Endothelial cell of umbilical vein (primary cell): ENCODE measurements at regions not wholly inside any gene's neighbourhood (a gene's known extent, or its start where the extent isn't known, plus 50 kb on each side); places are given as distances from the start of the nearest gene placed in this dataset.

Source experiments
- BruUV-seq: library from RNA; stranded (reverse); fragments of 400-500 nt; replicated peaks from 2 replicates; lab custom pipeline; 2021; lab: Mats Ljungman, UMichigan
- CTCF ChIA-PET: fragments of 300-600, 350-600 bp; sonication (Branson Sonifier 250); formaldehyde crosslinking; loops from one replicate; lab custom pipeline; 2021; ENCODE audit warnings: antibody characterized with exemption, inconsistent platforms; lab: Charles Lee
- POLR2A ChIA-PET: fragments of 300-600, 350-600 bp; sonication (Branson Sonifier 250); formaldehyde crosslinking; loops from one replicate; lab custom pipeline; 2021; ENCODE audit warnings: antibody characterized with exemption, inconsistent platforms; lab: Charles Lee
- DNase-seq: peaks from one replicate; pipeline ENCODE4 v3.0.0-alpha.2; 2011; ENCODE audit warnings: low read depth, low spot score
- FAIRE-seq: peaks from 2 replicates; lab custom pipeline; 2011; peaks lifted over from hg19 to GRCh38; lab: Jason Lieb, UNC
- H2AFZ ChIP-seq: 2 replicates; pipeline ENCODE4 v1.6.0; 2012; ENCODE audit warnings: low read depth, low read length, control low read depth, inconsistent platforms
- H3K27ac ChIP-seq: 2 replicates; pipeline ENCODE4 v1.5.1; 2011; ENCODE audit warnings: low read depth, mild to moderate bottlenecking, control low read depth, low read length, moderate library complexity; ENCODE audit not compliant: insufficient read depth
- H3K27me3 ChIP-seq, 2 experiments: 2 replicates each; pipeline versions ENCODE4 v1.6.0 to v1.6.1; 2011; ENCODE audit warnings: low read length in 2 of 2, mixed read lengths in 1 of 2; ENCODE audit not compliant: control insufficient read depth in 2 of 2, insufficient read depth in 2 of 2
- H3K36me3 ChIP-seq, 2 experiments: 2 replicates in 1 of 2; 3 replicates in 1 of 2; pipeline ENCODE4 v1.5.1; 2011; ENCODE audit warnings: low read length in 2 of 2, mild to moderate bottlenecking in 1 of 2, moderate library complexity in 1 of 2; ENCODE audit not compliant: control insufficient read depth in 2 of 2, insufficient read depth in 2 of 2; ENCODE audit errors: extremely low read depth in 1 of 2
- H3K4me1 ChIP-seq: 3 replicates; pipeline ENCODE4 v1.5.1; 2011; ENCODE audit warnings: mild to moderate bottlenecking, low read length; ENCODE audit not compliant: control insufficient read depth, insufficient read depth; ENCODE audit errors: extremely low read depth
- H3K4me2 ChIP-seq: 2 replicates; pipeline ENCODE4 v1.6.1; 2011; ENCODE audit warnings: low read length, control low read depth, mixed read lengths; ENCODE audit not compliant: insufficient read depth
- H3K4me3 ChIP-seq, 3 experiments: fragments of 200-600 bp in 1 of 3; sonication (generic), shearing (Covaris generic) in 1 of 3; replicated peaks in 1 of 3; 2 replicates each; pipeline ENCODE4 v1.5.1; 2011 to 2016; ENCODE audit warnings: control low read depth in 3 of 3, low read length in 3 of 3, mild to moderate bottlenecking in 2 of 3, inconsistent platforms in 1 of 3, low read depth in 1 of 3, moderate library complexity in 1 of 3; ENCODE audit not compliant: insufficient read depth in 1 of 3
- H3K79me2 ChIP-seq: 2 replicates; pipeline ENCODE4 v1.6.0; 2012; ENCODE audit warnings: low read length, inconsistent platforms; ENCODE audit not compliant: control insufficient read depth, insufficient read depth
- H3K9ac ChIP-seq: replicated peaks from 2 replicates; pipeline ENCODE3; 2011; ENCODE audit warnings: low read length, control low read depth; ENCODE audit not compliant: insufficient read depth; ENCODE audit errors: extremely low read depth
- H3K9me1 ChIP-seq: replicated peaks from 3 replicates; pipeline ENCODE4 v1.6.0; 2011; ENCODE audit warnings: mild to moderate bottlenecking, low read length; ENCODE audit not compliant: control insufficient read depth, insufficient read depth; ENCODE audit errors: extremely low read depth
- H3K9me3 ChIP-seq: replicated peaks from 2 replicates; pipeline ENCODE4 v1.5.1; 2012; ENCODE audit warnings: low read length, inconsistent platforms; ENCODE audit not compliant: control insufficient read depth, insufficient read depth
- H4K20me1 ChIP-seq: replicated peaks from 2 replicates; pipeline ENCODE3; 2011; ENCODE audit warnings: mild to moderate bottlenecking, low read length; ENCODE audit not compliant: control insufficient read depth, insufficient read depth; ENCODE audit errors: extremely low read depth
- EZH2 ChIP-seq: IDR thresholded peaks from 2 replicates; pipeline ENCODE4 v1.6.1; 2012; ENCODE audit warnings: borderline replicate concordance, low read depth, mild to moderate bottlenecking, moderate library complexity, low read length, inconsistent platforms; ENCODE audit not compliant: severe bottlenecking
- FOS ChIP-seq: IDR thresholded peaks from 2 replicates; pipeline ENCODE4 v1.6.1; 2011; ENCODE audit warnings: mild to moderate bottlenecking, low read length, moderate library complexity, borderline replicate concordance; ENCODE audit not compliant: insufficient read depth
- GATA2 ChIP-seq: IDR thresholded peaks from 2 replicates; pipeline ENCODE4 v1.7.0; 2011; ENCODE audit warnings: low read depth, mild to moderate bottlenecking, moderate library complexity, mixed read lengths, low read length; ENCODE audit not compliant: insufficient read length, insufficient read depth
- JUN ChIP-seq: IDR thresholded peaks from 2 replicates; pipeline ENCODE4 v1.6.1; 2011; ENCODE audit warnings: borderline replicate concordance, low read depth; ENCODE audit not compliant: insufficient read length, insufficient read depth
- MYC ChIP-seq: IDR thresholded peaks from one replicate; pipeline ENCODE4 v1.6.1; 2011; ENCODE audit warnings: mild to moderate bottlenecking, low read depth, low read length
- POLR2A ChIP-seq: IDR thresholded peaks from 2 replicates; pipeline ENCODE4 v1.6.1; 2012; ENCODE audit warnings: low read depth, mild to moderate bottlenecking, control low read depth, low read length
- POLR2AphosphoS5 ChIP-seq: IDR thresholded peaks from 2 replicates; pipeline ENCODE4 v1.6.1; 2012; ENCODE audit warnings: low read depth, mild to moderate bottlenecking, control low read depth, low read length, moderate library complexity; ENCODE audit not compliant: insufficient read depth
- dilution Hi-C: fragments of 300-500 bp; cut with MboI; formaldehyde crosslinking; loops from one replicate; pipeline ENCODE4 v1.15.0; 2019; ENCODE audit warnings: low sequenced_read_pairs; ENCODE audit not compliant: extremely low pct_ligation_motif_present
- intact Hi-C: fragments of 100-400 bp; cut with micrococcal nuclease; formaldehyde crosslinking; loops from one replicate; pipeline ENCODE4 v1.10.0; 2022
- TF ChIP-seq, protein P1 (sequence below), 2 donors: IDR thresholded peaks; 1 replicate in 1 of 2; 2 replicates in 1 of 2; pipeline ENCODE4 v1.5.1; 2011; ENCODE audit warnings: low read length in 2 of 2, mild to moderate bottlenecking in 2 of 2, moderate library complexity in 2 of 2, control low read depth in 1 of 2, inconsistent platforms in 1 of 2, low read depth in 1 of 2; ENCODE audit not compliant: insufficient read depth in 1 of 2; ENCODE audit errors: extremely low read depth in 1 of 2
- TF ChIP-seq, protein P2 (sequence below): IDR thresholded peaks from 2 replicates; pipeline ENCODE4 v1.6.1; 2011; ENCODE audit not compliant: insufficient read depth, insufficient read length

DNA sequence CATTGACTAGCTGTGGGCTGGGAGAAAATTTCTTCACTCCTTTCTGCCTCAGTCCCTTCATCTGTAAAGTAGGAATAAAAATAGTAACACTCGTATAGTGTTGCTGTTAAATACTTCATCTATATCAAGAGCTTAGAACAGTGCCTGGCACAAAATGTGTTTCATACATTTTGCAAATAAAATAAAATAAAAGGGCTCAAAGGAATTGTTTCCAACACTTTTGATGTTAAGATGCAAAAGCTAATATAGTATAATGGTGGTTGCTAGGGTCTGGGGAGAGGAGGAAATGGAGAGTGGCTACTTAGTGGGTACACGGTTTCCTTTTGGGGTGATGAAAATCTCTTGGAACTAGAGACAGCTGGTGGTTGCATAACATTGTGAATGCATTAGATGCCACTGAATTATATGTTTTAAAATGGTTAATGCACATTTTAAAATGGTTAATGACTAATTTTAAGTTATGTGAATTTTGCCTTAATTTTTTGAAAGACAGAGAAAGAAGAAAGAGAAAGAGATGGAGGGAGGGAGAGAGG, 542.1 kb upstream of the ID2 start:
- Histone ChIP-seq H3K4me1 (no peaks in the 10 kb centered on the region), H3K9ac (no peak overlapping the region), H3K27me3 (peaks cover 0 to 2% of the 10 kb centered on the region in 2 experiments), H4K20me1 (no peaks in the 10 kb centered on the region), H3K27ac (no peak overlapping the region), H3K36me3 (no peaks in the 10 kb centered on the region), H2AFZ (no peak overlapping the region), H3K9me3 (no peaks in the 10 kb centered on the region), H3K4me2 (no peak overlapping the region), H3K4me3 (no peak overlapping the region), H3K9me1 (no peaks in the 10 kb centered on the region), H3K79me2 (no peaks in the 10 kb centered on the region)
- ChIA-PET CTCF (no interaction called here), POLR2A (no interaction called here)
- FAIRE-seq (no peak), DNase-seq (no peak)
- dilution Hi-C loops (no loop called here), intact Hi-C loops (no loop called here)
- TF ChIP-seq, protein P1, sequence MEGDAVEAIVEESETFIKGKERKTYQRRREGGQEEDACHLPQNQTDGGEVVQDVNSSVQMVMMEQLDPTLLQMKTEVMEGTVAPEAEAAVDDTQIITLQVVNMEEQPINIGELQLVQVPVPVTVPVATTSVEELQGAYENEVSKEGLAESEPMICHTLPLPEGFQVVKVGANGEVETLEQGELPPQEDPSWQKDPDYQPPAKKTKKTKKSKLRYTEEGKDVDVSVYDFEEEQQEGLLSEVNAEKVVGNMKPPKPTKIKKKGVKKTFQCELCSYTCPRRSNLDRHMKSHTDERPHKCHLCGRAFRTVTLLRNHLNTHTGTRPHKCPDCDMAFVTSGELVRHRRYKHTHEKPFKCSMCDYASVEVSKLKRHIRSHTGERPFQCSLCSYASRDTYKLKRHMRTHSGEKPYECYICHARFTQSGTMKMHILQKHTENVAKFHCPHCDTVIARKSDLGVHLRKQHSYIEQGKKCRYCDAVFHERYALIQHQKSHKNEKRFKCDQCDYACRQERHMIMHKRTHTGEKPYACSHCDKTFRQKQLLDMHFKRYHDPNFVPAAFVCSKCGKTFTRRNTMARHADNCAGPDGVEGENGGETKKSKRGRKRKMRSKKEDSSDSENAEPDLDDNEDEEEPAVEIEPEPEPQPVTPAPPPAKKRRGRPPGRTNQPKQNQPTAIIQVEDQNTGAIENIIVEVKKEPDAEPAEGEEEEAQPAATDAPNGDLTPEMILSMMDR (IDR thresholded peaks at IDR 0.05; ENCODE audit: extremely low read depth in 1 of 2, insufficient read depth in 1 of 2, low read depth in 1 of 2, low read length in 2 of 2) = no peak
- TF ChIP-seq GATA2 = no peak
- TF ChIP-seq POLR2AphosphoS5 = no peak
- TF ChIP-seq POLR2A = no peak
- no peak for TF ChIP-seq FOS
- no peak for TF ChIP-seq EZH2
- TF ChIP-seq JUN = no peak
- TF ChIP-seq MYC = no peak
- TF ChIP-seq, protein P2, sequence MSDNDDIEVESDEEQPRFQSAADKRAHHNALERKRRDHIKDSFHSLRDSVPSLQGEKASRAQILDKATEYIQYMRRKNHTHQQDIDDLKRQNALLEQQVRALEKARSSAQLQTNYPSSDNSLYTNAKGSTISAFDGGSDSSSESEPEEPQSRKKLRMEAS = no peak
- BruUV-seq = no TSS peak
